HepG2 (cell line): ENCODE measurements at regions not wholly inside any gene's neighbourhood (a gene's known extent, or its start where the extent isn't known, plus 50 kb on each side); places are given as distances from the start of the nearest gene placed in this dataset.
"Not testable (repeated sequence)": the region's sequence is repeated elsewhere in the genome, so short reads cannot be mapped to it uniquely, and the experiment has no call there.

Experiments used
- ARID2 ChIP-seq: sonication (generic); formaldehyde crosslinking; IDR thresholded peaks from 2 replicates; pipeline ENCODE4 v1.8.1; 2022; ENCODE audit warnings: mild to moderate bottlenecking, missing genetic modification reagents, borderline replicate concordance
- EED ChIP-seq: sonication (generic); formaldehyde crosslinking; IDR thresholded peaks from 2 replicates; pipeline ENCODE4 v1.5.0; 2020; ENCODE audit warnings: mild to moderate bottlenecking, missing genetic modification reagents
- GMEB1 ChIP-seq: sonication (generic); formaldehyde crosslinking; IDR thresholded peaks from 2 replicates; pipeline ENCODE4 v1.5.1; 2020; ENCODE audit warnings: missing genetic modification reagents, mild to moderate bottlenecking, borderline replicate concordance
- MAFK ChIP-seq, 2 experiments: IDR thresholded peaks in 1 of 2; conservative IDR thresholded peaks in 1 of 2; 2 replicates each; pipeline ENCODE4 v1.6.1; 2011; ENCODE audit warnings: improper control_type of control experiment in 2 of 2, low read length in 2 of 2
- MAX ChIP-seq: IDR thresholded peaks from 2 replicates; pipeline ENCODE4 v1.6.1; 2012; ENCODE audit warnings: inconsistent platforms
- REST ChIP-seq, 2 experiments: IDR thresholded peaks; 2 replicates each; pipeline ENCODE4 v1.6.1; 2011 to 2012; ENCODE audit warnings: low read length in 2 of 2, borderline replicate concordance in 1 of 2, low read depth in 1 of 2, mild to moderate bottlenecking in 1 of 2, moderate library complexity in 1 of 2
- ZSCAN20 ChIP-seq: sonication (generic); formaldehyde crosslinking; IDR thresholded peaks from 2 replicates; pipeline ENCODE4 v1.4.0; 2020; ENCODE audit warnings: missing genetic modification reagents, mild to moderate bottlenecking, borderline replicate concordance

- not testable (repeated sequence) for TF ChIP-seq GMEB1 (CRISPR knock-in tag); MAX; ARID2; ZSCAN20; EED (CRISPR knock-in tag); MAFK (conservative IDR thresholded peaks at IDR 0.05 in 1 of 2, IDR thresholded peaks at IDR 0.05 in 1 of 2; ENCODE audit: low read length in 2 of 2); REST (IDR thresholded peaks at IDR 0.05; ENCODE audit: borderline replicate concordance in 1 of 2, low read depth in 1 of 2, low read length in 2 of 2)
Observed at GRCh38 chr15:84120903-84121302, 114.7 kb upstream of the GOLGA6L4 start.
